ENCODE measurements at regions not wholly inside any gene's neighbourhood (a gene's known extent, or its start where the extent isn't known, plus 50 kb on each side); places are given as distances from the start of the nearest gene placed in this dataset.

DNA sequence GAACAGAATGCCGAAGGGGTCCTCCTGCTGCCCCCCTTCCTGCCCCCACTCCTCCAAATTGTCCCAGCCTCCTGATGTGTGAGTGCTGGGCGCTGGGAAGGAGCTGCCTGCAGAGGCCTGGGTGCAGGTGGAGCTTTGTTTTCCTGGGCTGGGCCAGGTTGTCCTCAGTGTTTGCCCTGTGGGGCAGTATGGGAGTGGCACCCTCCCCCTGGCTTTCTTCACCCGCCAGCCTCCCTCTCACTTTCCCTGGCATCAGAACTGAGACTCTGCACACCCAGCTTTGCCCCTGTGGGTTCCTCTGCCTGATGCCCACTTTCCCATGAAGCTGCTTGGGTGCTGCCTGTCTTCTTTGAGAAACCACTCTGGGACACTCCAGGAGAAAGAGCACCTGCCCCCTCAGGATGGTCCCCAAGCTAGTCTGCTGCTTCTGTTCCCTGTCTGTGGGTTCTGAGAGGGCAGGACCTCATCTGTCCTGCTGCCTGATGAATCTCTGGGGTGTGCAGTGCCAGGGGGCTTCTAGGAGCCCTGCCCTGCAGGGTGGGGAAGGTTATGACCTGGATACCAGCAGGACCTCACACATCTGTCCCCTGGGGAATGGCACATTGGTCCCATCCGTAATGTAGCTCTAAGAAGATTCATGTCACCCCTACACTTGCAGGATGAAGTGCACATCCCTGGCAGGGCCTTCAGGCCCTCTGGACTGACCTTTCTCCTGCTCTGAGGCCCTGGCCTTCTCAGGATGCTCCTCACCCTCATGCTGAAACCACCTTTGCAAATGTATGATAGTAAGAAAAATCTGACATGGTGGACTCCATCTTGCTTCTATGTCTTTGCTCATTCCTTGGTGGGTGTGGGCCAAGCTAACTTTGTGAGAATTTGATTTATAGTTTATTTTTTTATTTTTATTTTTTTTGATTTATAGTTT is 146.8 kb upstream of the HS6ST1 start:
- H3K36me3 ChIP-seq (ENCODE audit: control insufficient read depth, insufficient read depth, low read length): no peaks in the 10 kb centered on the region
- H3K4me3 ChIP-seq: no peak overlapping the region
- H3K4me2 ChIP-seq (ENCODE audit: insufficient read depth, low read length): no peak overlapping the region
- BruUV-seq (replicated peaks): no TSS peak
- H3K27me3 ChIP-seq (ENCODE audit: control insufficient read depth in 2 of 2, insufficient read depth in 2 of 2, low read length in 2 of 2): no peaks in the 10 kb centered on the region; a peak in 1 of 5 replicates
- H3K9me3 ChIP-seq (replicated peaks; ENCODE audit: control insufficient read depth, insufficient read depth, low read depth, low read length): peaks cover 14% of the 10 kb centered on the region
- ATAC-seq (no peak), FAIRE-seq (no peak), DNase-seq (ENCODE audit: extremely low read depth in 1 of 4, low spot score in 3 of 4) (no peak)
- no peaks in the 10 kb centered on the region for H3K79me2 ChIP-seq (ENCODE audit: control insufficient read depth, insufficient read depth, low read length)
- no peak overlapping the region for H3K27ac ChIP-seq (ENCODE audit: extremely low read depth, low read depth, low read length)
- no peaks in the 10 kb centered on the region for H4K20me1 ChIP-seq (replicated peaks; ENCODE audit: control insufficient read depth, insufficient read depth, low read length)
- 5% methylated on average over 3 of the region's 4 CpGs for WGBS (ENCODE audit: insufficient coverage, low coverage, missing lambda C conversion rate)
- CTCF ChIA-PET (ENCODE audit: low intra/inter-chr PET ratio): no interaction called here
- H3K9ac ChIP-seq (ENCODE audit: insufficient read depth in 1 of 2, low read depth in 2 of 2, low read length in 2 of 2): no peak overlapping the region
- H2AFZ ChIP-seq (ENCODE audit: low read depth, low read length): no peak overlapping the region
- intact Hi-C loops (cut with micrococcal nuclease) (no loop called here), in situ Hi-C loops (cut with MboI) (no loop called here)
- no peaks in the 10 kb centered on the region; a peak in 1 of 5 replicates for H3K4me1 ChIP-seq (replicated peaks in 1 of 2; ENCODE audit: control insufficient read depth in 2 of 2, insufficient read depth in 2 of 2, low read length in 2 of 2)
- no peaks in the 10 kb centered on the region for H3K9me1 ChIP-seq (ENCODE audit: control insufficient read depth, insufficient read depth, low read length)
- POLR2A ChIA-PET: no interaction called here
- TF ChIP-seq SIN3A (IDR thresholded peaks at IDR 0.05; ENCODE audit: borderline replicate concordance in 2 of 2, control insufficient read depth in 1 of 2, low read depth in 2 of 2, low read length in 2 of 2) (no peak), ZNF23 (CRISPR knock-in tag; IDR thresholded peaks at IDR 0.05) (no peak), ZNF696 (CRISPR knock-in tag; conservative IDR thresholded peaks at IDR 0.05) (no peak), CREM (IDR thresholded peaks at IDR 0.05; ENCODE audit: low read depth) (no peak), PKNOX1 (IDR thresholded peaks at IDR 0.05) (no peak), ZNF140 (CRISPR knock-in tag; IDR thresholded peaks at IDR 0.05) (no peak), MED1 (CRISPR knock-in tag; IDR thresholded peaks at IDR 0.05; ENCODE audit: borderline replicate concordance) (no peak), ZKSCAN3 (CRISPR knock-in tag; IDR thresholded peaks at IDR 0.05) (no peak), ETV1 (tag; conservative IDR thresholded peaks at IDR 0.05; ENCODE audit: low read depth) (no peak), RBM17 (IDR thresholded peaks at IDR 0.05; ENCODE audit: borderline replicate concordance, low read depth, low read length) (no peak), U2AF1 (optimal IDR thresholded peaks at IDR 0.05; ENCODE audit: low read depth, low read length) (no peak), KAT8 (IDR thresholded peaks at IDR 0.05; ENCODE audit: low read depth) (no peak), COPS2 (conservative IDR thresholded peaks at IDR 0.05) (no peak), HDAC1 (IDR thresholded peaks at IDR 0.05) (no peak)
- TF ChIP-seq, protein P1, sequence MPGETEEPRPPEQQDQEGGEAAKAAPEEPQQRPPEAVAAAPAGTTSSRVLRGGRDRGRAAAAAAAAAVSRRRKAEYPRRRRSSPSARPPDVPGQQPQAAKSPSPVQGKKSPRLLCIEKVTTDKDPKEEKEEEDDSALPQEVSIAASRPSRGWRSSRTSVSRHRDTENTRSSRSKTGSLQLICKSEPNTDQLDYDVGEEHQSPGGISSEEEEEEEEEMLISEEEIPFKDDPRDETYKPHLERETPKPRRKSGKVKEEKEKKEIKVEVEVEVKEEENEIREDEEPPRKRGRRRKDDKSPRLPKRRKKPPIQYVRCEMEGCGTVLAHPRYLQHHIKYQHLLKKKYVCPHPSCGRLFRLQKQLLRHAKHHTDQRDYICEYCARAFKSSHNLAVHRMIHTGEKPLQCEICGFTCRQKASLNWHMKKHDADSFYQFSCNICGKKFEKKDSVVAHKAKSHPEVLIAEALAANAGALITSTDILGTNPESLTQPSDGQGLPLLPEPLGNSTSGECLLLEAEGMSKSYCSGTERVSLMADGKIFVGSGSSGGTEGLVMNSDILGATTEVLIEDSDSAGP (CRISPR knock-in tag; IDR thresholded peaks at IDR 0.05): no peak
- TF ChIP-seq, protein P2, sequence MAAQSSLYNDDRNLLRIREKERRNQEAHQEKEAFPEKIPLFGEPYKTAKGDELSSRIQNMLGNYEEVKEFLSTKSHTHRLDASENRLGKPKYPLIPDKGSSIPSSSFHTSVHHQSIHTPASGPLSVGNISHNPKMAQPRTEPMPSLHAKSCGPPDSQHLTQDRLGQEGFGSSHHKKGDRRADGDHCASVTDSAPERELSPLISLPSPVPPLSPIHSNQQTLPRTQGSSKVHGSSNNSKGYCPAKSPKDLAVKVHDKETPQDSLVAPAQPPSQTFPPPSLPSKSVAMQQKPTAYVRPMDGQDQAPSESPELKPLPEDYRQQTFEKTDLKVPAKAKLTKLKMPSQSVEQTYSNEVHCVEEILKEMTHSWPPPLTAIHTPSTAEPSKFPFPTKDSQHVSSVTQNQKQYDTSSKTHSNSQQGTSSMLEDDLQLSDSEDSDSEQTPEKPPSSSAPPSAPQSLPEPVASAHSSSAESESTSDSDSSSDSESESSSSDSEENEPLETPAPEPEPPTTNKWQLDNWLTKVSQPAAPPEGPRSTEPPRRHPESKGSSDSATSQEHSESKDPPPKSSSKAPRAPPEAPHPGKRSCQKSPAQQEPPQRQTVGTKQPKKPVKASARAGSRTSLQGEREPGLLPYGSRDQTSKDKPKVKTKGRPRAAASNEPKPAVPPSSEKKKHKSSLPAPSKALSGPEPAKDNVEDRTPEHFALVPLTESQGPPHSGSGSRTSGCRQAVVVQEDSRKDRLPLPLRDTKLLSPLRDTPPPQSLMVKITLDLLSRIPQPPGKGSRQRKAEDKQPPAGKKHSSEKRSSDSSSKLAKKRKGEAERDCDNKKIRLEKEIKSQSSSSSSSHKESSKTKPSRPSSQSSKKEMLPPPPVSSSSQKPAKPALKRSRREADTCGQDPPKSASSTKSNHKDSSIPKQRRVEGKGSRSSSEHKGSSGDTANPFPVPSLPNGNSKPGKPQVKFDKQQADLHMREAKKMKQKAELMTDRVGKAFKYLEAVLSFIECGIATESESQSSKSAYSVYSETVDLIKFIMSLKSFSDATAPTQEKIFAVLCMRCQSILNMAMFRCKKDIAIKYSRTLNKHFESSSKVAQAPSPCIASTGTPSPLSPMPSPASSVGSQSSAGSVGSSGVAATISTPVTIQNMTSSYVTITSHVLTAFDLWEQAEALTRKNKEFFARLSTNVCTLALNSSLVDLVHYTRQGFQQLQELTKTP (IDR thresholded peaks at IDR 0.05; ENCODE audit: low read depth in 1 of 2, partially characterized antibody in 2 of 2): no peak
